ENCODE measurements at regions not wholly inside any gene's neighbourhood (a gene's known extent, or its start where the extent isn't known, plus 50 kb on each side); places are given as distances from the start of the nearest gene placed in this dataset.

DNA sequence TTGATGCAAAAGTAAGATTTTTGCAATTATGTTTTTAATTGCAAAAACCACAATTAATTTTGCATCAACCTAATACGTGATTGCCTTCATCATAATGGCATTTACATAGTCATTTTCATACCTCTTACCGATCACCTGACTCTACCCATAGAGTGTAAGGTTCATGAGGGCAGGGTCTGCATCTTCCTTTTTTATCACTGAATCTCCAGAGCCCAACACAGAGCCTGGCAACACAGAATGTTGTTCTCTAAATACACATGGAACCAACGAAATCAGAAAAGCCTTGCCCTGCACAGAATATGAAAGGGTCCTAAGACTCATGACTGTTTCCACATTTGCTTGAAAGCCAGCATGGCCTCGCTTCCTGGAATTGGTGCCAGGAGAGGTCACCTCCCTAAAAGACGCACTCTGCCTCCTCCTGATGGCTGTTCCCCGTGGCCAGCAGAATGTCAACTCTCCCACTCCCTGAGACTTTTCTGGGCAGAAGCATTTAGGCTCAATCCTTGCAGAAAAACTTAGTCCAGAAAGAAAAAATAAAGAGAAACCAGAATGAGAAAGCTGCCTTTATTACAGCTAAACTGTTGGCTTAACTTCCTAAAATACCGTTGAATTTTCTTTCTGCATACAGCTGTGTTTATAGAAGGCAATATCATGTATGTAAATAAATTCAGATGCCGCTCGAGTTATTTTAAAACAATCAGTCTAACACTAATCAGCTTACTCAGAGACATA is 327.8 kb upstream of the MAF start:
- H3K27ac Mint-ChIP-seq = no peak overlapping the region
- no peak for TF ChIP-seq CTCF (IDR thresholded peaks at IDR 0.05)
- no peaks in the 10 kb centered on the region for H3K9me3 Mint-ChIP-seq
- intact Hi-C loops (cut with micrococcal nuclease) = no loop called here
- DNase-seq = no peak
- H3K4me1 Mint-ChIP-seq = no peaks in the 10 kb centered on the region
- H3K4me3 Mint-ChIP-seq = no peak overlapping the region
- ChIA-PET POLR2A (no interaction called here), CTCF (no interaction called here)
- no peaks in the 10 kb centered on the region for H3K27me3 Mint-ChIP-seq
- no peaks in the 10 kb centered on the region for H3K36me3 Mint-ChIP-seq (ENCODE audit: low read depth)
- ATAC-seq (ENCODE audit: low read depth) = no peak

DNA sequence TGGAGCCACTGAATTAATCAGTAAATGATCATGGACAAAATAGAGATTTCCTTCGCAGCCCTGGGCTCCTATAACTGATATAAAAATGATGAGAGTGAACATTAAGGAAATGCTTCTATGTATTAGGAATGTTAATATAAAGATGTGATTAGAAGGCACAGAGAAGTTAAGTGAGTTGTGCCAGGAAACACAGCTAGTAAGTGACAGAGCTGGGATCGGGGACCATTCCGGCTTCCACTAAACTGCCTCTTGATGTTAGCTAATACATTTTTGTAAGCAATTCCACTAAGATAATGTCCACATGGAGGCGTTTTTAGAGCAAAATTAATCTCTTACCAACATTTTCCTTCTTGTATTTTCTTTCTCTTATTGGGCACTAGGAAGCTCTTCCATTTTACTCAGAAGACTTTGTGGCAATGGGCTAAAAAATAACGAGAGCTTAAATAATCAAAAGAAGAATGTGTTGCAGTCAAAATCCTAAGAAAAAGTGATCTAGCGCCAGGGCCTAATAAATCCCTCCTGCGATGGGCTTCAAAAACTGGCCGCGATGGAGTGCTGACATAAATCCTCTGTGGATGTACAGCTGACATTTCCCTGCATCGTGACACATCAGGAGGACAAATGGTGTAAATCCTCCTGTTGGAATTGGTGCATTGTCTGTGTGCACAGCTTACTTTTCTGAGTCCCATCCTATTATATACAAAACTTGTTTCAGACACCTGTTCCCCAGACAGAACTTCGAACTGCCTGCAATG is 326.1 kb upstream of the MAF start:
- ChIA-PET POLR2A (no interaction called here), CTCF (no interaction called here)
- H3K4me1 Mint-ChIP-seq = no peaks in the 10 kb centered on the region
- no peaks in the 10 kb centered on the region for H3K36me3 Mint-ChIP-seq (ENCODE audit: low read depth)
- no peaks in the 10 kb centered on the region for H3K9me3 Mint-ChIP-seq
- no peak overlapping the region for H3K4me3 Mint-ChIP-seq
- DNase-seq = no peak
- intact Hi-C loops (cut with micrococcal nuclease) = no loop called here
- H3K27ac Mint-ChIP-seq = no peak overlapping the region
- no peak for TF ChIP-seq CTCF (IDR thresholded peaks at IDR 0.05)
- no peak for ATAC-seq (ENCODE audit: low read depth)
- H3K27me3 Mint-ChIP-seq = no peaks in the 10 kb centered on the region

DNA sequence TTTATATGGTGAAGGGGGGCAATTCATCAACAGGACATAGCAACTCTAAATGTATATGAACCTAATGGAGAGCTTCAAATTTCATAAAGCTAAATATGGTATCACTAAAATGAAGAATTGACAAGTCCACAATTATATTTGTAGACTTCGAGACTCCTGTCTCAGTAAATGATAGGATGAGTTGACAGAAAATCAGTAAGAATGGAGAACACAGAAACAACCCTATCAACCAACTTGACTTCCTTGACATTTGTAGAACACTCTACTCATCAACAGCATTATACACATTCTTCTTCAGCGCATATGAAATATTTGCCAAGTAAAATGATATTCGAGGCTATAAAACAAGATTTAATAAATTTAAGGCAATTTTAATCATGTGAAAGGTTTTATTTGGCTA is 322.9 kb upstream of the MAF start:
- ATAC-seq (ENCODE audit: low read depth) (no peak), DNase-seq (no peak)
- CTCF ChIA-PET = no interaction called here
- H3K36me3 Mint-ChIP-seq (ENCODE audit: low read depth) = no peaks in the 10 kb centered on the region
- intact Hi-C loops (cut with micrococcal nuclease) = no loop called here
- no peaks in the 10 kb centered on the region for H3K27me3 Mint-ChIP-seq
- TF ChIP-seq CTCF (IDR thresholded peaks at IDR 0.05) = no peak
- no peak overlapping the region for H3K27ac Mint-ChIP-seq
- H3K4me1 Mint-ChIP-seq = no peaks in the 10 kb centered on the region
- H3K9me3 Mint-ChIP-seq = no peaks in the 10 kb centered on the region
- POLR2A ChIA-PET = no interaction called here
- no peak overlapping the region for H3K4me3 Mint-ChIP-seq

- H3K9me3 Mint-ChIP-seq = no peaks in the 10 kb centered on the region
- intact Hi-C loops (cut with micrococcal nuclease) = no loop called here
- H3K4me1 Mint-ChIP-seq = no peaks in the 10 kb centered on the region
- ChIA-PET POLR2A (no interaction called here), CTCF (no interaction called here)
- no peak overlapping the region for H3K27ac Mint-ChIP-seq
- ATAC-seq (ENCODE audit: low read depth) (no peak), DNase-seq (no peak)
- no peak overlapping the region for H3K4me3 Mint-ChIP-seq
- no peaks in the 10 kb centered on the region for H3K36me3 Mint-ChIP-seq (ENCODE audit: low read depth)
- TF ChIP-seq CTCF (IDR thresholded peaks at IDR 0.05) = no peak
- no peaks in the 10 kb centered on the region for H3K27me3 Mint-ChIP-seq
Measured at GRCh38 chr16:79920685-79921084, 320.1 kb upstream of the MAF start.

DNA sequence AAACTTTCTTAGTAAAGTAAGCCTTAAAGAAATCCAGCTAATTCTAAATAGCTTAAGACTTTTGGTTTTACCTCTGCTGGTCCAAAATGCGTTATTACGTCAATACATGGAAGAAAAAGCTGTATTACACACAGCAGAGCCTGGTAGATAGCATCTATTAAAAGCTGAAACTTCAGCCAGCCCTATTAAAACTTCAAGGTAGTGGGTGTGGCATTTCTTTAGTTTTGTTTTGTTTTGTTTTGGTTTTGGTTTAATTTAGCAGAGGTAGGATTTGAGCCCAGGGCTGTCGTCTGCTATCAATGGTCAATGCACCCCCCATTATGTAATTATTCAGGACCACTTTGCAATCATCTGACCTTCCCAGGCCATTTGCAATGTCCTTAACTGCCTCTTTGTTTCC is 318.4 kb upstream of the MAF start:
- no peaks in the 10 kb centered on the region for H3K36me3 Mint-ChIP-seq (ENCODE audit: low read depth)
- no peak overlapping the region for H3K4me3 Mint-ChIP-seq
- H3K4me1 Mint-ChIP-seq = no peaks in the 10 kb centered on the region
- H3K27ac Mint-ChIP-seq = no peak overlapping the region
- H3K27me3 Mint-ChIP-seq = no peaks in the 10 kb centered on the region
- no peak for TF ChIP-seq CTCF (IDR thresholded peaks at IDR 0.05)
- ChIA-PET CTCF (no interaction called here), POLR2A (no interaction called here)
- ATAC-seq (ENCODE audit: low read depth) = no peak
- no peaks in the 10 kb centered on the region for H3K9me3 Mint-ChIP-seq
- DNase-seq = no peak
- intact Hi-C loops (cut with micrococcal nuclease) = no loop called here
